ENCODE measurements at regions not wholly inside any gene's neighbourhood (a gene's known extent, or its start where the extent isn't known, plus 50 kb on each side); places are given as distances from the start of the nearest gene placed in this dataset.
"Not testable (repeated sequence)": the region's sequence is repeated elsewhere in the genome, so short reads cannot be mapped to it uniquely, and the experiment has no call there.

GRCh38 chr2:76169276-76170008 lies 458.7 kb upstream of the GCFC2 start:
- no peak for DNase-seq (ENCODE audit: low read depth)

- DNase-seq (ENCODE audit: low read depth), result no peak
Measured at GRCh38 chr2:76163860-76164259, 453.1 kb upstream of the GCFC2 start.

- no peak for DNase-seq (ENCODE audit: low read depth)
Measured at GRCh38 chr2:76160670-76161069, 450.0 kb upstream of the GCFC2 start.

DNA sequence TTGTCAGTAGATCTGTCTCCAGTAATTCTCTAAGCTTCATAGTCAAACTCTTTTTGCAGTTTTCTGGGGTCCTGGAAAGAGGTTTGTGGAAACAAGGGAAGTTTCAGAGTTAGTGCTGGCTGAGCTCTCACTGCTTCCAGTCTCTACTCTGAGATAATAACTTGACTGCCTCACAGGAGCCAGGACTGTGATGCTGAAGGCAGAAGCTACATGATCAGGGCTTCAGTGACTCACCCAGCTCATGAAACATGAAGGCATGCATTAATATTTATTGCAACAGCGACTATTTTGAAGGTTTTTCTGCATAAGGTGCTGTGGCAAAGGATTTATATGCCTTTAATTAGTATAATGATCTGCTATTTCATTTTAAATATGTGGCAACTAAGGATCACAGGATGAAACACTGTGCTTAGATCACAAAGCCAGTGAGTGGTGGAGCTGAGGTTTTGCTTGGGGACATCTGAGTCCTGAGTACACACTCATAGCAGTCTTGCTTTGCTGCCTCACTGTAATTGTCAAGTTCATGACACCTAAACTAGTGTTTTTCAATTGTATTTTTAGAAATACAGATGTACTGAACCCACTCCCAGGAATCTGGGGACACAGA lies 448.4 kb upstream of the GCFC2 start:
- DNase-seq (ENCODE audit: low read depth), result peak; percentile 7

- DNase-seq (ENCODE audit: low read depth), result no peak
Measured at GRCh38 chr2:76157531-76157930, 446.8 kb upstream of the GCFC2 start.

- DNase-seq (ENCODE audit: low read depth), result no peak
Measured at GRCh38 chr2:76154981-76155380, 444.3 kb upstream of the GCFC2 start.

DNA sequence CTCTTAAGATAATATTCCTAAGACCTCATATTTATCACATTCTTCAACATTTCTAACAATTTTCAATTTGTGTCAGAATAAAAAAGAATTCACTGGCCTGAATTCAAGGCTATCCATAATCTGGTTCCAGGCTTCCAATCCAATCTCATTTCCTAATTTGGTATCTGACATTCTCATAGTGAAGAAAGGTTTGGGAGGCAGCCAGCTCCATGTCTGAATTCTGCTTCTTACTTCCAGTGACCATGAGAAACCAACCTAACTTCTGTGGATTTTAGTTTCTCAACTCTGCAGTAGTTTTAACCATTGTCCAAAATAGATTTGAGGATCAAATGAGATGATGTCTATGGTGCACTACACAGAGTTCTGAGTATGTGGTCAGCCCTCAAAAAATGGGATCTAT lies 439.1 kb upstream of the GCFC2 start:
- no peak for DNase-seq (ENCODE audit: low read depth)

GRCh38 chr2:76139303-76139702 lies 428.6 kb upstream of the GCFC2 start:
- DNase-seq (ENCODE audit: low read depth), result not testable (repeated sequence)

DNA sequence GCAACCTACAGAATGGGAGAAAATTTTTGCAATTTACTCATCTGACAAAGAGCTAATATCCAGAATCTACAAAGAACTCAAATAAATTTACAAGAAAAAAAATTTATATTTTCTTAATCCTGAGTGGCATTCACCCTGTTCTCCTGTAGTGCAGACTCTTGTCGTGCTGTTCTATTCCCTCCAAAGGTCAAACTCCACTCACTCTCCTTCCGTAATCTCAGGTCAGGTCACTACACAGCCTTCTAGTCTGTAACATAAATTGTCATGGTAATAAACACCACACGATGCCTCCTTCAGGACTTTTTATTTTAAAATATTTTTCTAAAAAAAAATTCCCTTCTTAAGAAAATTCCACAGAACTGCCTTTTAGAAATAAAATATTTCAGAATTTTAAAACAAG lies 417.9 kb upstream of the GCFC2 start:
- no peak for DNase-seq (ENCODE audit: low read depth)

GRCh38 chr2:76120176-76120575 lies 409.5 kb upstream of the GCFC2 start:
- DNase-seq (ENCODE audit: low read depth), result no peak

DNA sequence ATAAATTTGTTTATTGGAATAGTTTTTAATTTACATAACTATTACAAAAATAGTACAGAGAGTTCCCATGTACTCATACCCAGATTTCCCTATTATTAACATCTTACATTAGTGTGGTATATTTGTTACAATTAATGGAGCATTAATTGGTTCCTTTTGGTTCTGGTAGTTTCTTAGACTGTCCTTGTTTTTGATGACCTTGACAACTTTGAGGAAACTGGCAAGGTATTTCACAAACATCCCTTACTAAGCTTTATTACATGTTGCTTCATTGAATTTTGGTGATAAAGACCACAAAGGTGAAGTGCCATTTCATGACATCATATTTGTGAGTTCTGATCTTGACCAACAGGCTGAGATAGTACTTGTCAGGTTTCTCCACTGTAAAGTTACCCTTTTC lies 379.0 kb upstream of the GCFC2 start:
- DNase-seq (ENCODE audit: low read depth), result no peak

- no peak for DNase-seq (ENCODE audit: low read depth)
Measured at GRCh38 chr2:76083248-76083647, 372.5 kb upstream of the GCFC2 start.

DNA sequence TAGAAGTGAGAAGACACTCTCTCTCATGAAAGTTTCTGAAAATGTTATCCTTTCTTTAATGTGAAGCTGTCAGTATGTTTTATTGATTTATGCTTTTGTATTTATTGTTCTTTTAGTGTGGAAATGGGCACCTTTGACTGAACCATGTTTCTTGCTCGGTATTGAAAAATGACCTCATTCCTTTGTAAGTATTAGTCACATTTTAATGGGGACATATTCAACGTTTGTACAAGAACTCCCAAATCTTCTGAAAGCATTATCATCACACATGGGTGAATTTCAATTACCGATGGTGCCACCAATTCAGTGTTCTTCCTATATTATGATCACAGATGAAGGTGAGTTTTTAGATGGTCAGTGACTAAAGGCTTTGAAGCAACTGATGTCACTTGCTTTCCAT lies 371.8 kb upstream of the GCFC2 start:
- no peak for DNase-seq (ENCODE audit: low read depth)

GRCh38 chr2:76080154-76080553 lies 369.4 kb upstream of the GCFC2 start:
- no peak for DNase-seq (ENCODE audit: low read depth)

GRCh38 chr2:76075126-76075525 lies 364.4 kb upstream of the GCFC2 start:
- no peak for DNase-seq (ENCODE audit: low read depth)

DNA sequence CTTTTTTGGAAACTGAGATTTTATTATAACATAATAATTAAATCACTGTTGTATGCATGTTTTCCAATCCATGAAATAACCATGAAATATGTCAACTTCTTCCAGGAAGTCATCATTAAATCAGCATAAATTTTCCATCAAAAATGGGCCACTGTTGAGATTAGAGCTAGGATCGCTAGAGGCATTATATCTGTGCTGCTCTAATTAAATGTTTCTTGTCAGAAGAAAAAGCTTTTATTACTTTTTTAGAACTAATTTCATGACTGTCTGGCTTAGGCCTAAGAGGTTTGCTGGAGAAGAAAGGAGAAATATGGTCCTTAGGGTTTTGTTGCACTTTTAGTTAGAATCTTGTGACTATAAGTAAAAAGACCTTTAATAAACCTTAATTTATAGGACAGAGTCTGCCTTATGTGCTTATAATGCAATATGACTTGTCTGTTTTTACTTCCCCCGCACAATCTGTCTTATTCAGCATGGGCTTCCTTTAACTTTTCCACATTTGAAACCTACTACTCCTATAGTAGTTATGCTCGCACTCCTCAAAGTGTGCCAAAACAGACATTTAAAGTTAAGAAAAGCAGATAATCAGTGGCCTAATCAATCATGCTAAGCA lies 363.4 kb upstream of the GCFC2 start:
- DNase-seq (ENCODE audit: low read depth), result no peak

- DNase-seq (ENCODE audit: low read depth), result no peak
Measured at GRCh38 chr2:76050196-76050595, 339.5 kb upstream of the GCFC2 start.

GRCh38 chr2:76044701-76045100 lies 334.0 kb upstream of the GCFC2 start:
- DNase-seq (ENCODE audit: low read depth), result no peak

DNA sequence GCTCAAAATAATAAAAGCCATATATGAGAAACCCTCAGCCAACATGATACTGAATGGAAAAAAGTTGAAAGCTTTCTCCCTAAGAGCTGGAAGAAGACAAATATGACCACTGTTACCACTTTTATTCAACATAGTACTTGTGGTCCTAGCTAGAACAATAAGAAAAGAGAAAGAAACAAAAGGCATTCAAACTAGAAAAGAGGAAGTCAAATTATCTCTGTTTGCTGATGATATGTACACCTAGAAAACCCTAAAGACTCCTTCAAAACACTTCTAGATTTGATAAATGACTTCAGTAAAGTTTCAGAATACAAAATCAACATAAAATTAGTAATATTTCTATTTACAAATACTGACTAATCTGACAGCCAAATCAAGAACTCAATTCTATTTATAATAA lies 328.8 kb upstream of the GCFC2 start:
- DNase-seq (ENCODE audit: low read depth), result no peak

- no peak for DNase-seq (ENCODE audit: low read depth)
Measured at GRCh38 chr2:76027761-76028160, 317.0 kb upstream of the GCFC2 start.

- no peak for DNase-seq (ENCODE audit: low read depth)
Measured at GRCh38 chr2:76019128-76019527, 308.4 kb upstream of the GCFC2 start.

- no peak for DNase-seq (ENCODE audit: low read depth)
Measured at GRCh38 chr2:76009484-76009883, 298.8 kb upstream of the GCFC2 start.

- DNase-seq (ENCODE audit: low read depth), result no peak
Measured at GRCh38 chr2:76008001-76008702, 297.4 kb upstream of the GCFC2 start.

All from iris pigment epithelial cell (primary cell).